K562 (cell line): ENCODE measurements at regions not wholly inside any gene's neighbourhood (a gene's known extent, or its start where the extent isn't known, plus 50 kb on each side); places are given as distances from the start of the nearest gene placed in this dataset.

Source experiments
- NFE2L1 ChIP-seq: fragments of 450-650 bp; IDR thresholded peaks from 2 replicates; pipeline ENCODE4 v1.6.1; 2016; ENCODE audit warnings: missing genetic modification characterization, low read depth, mild to moderate bottlenecking, missing compliant biosample characterization, moderate library complexity, borderline replicate concordance
- TF ChIP-seq, protein P1 (sequence below): fragments of 250-450 bp; sonication (Bioruptor Pico); IDR thresholded peaks from 2 replicates; pipeline ENCODE4 v1.9.0; 2021; ENCODE audit warnings: mild to moderate bottlenecking

DNA sequence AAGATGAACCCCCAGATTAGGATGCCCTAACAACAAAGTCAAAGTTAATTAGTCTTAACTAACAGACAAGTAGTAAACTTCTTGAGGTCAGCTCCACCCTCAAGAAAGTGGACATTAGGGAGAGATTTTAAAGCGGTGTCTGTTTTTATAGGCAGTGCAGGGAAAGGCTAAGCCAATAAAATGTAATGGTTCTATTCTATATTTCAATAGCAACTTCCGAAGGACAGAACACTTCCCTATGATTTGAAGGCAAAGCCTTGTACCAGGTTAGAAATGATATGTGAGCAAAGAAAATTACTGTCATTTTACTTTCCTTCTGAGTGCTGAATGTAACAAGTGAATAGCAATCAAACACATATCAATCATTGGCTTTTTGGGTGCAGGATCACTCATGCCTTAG lies 455.2 kb downstream of the ISL1 start:
- no peak for TF ChIP-seq NFE2L1
- TF ChIP-seq, protein P1, sequence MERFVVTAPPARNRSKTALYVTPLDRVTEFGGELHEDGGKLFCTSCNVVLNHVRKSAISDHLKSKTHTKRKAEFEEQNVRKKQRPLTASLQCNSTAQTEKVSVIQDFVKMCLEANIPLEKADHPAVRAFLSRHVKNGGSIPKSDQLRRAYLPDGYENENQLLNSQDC: no peak
